ENCODE measurements at regions not wholly inside any gene's neighbourhood (a gene's known extent, or its start where the extent isn't known, plus 50 kb on each side); places are given as distances from the start of the nearest gene placed in this dataset.
"Not testable (repeated sequence)": the region's sequence is repeated elsewhere in the genome, so short reads cannot be mapped to it uniquely, and the experiment has no call there.

GRCh38 chr14:21863289-21863688 is 189.7 kb upstream of the OR4E1 start:
- DNase-seq (ENCODE audit: low read depth) = no peak
- TF ChIP-seq, protein P1, sequence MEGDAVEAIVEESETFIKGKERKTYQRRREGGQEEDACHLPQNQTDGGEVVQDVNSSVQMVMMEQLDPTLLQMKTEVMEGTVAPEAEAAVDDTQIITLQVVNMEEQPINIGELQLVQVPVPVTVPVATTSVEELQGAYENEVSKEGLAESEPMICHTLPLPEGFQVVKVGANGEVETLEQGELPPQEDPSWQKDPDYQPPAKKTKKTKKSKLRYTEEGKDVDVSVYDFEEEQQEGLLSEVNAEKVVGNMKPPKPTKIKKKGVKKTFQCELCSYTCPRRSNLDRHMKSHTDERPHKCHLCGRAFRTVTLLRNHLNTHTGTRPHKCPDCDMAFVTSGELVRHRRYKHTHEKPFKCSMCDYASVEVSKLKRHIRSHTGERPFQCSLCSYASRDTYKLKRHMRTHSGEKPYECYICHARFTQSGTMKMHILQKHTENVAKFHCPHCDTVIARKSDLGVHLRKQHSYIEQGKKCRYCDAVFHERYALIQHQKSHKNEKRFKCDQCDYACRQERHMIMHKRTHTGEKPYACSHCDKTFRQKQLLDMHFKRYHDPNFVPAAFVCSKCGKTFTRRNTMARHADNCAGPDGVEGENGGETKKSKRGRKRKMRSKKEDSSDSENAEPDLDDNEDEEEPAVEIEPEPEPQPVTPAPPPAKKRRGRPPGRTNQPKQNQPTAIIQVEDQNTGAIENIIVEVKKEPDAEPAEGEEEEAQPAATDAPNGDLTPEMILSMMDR (conservative IDR thresholded peaks at IDR 0.05; ENCODE audit: low read depth, low read length) = no peak
- no peak overlapping the region for H3K4me3 ChIP-seq (ENCODE audit: low read depth, low read length)

DNA sequence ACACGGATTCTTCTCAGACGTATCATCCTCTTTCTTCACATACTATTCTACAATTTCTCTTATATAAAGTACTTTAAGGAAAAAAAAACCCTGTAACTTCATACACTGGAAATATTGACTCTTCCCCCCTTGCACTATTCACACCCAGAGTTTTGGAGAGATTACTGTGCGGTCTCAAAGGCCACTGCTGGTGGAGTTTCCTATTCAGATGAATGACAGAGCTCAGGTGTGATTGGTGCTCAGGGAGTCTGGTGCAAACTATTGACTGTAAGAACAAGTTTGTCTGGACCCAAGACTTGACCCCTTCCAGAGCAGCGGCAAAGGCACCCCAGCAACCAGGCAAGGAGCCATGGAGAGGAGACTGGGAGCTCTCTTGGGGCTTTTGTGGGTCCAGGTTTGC is 187.5 kb upstream of the OR4E1 start:
- no peak overlapping the region for H3K4me3 ChIP-seq (ENCODE audit: low read depth, low read length)
- TF ChIP-seq, protein P1 (conservative IDR thresholded peaks at IDR 0.05; ENCODE audit: low read depth, low read length) = no peak

GRCh38 chr14:21860172-21860571 is 186.6 kb upstream of the OR4E1 start:
- TF ChIP-seq, protein P1 (conservative IDR thresholded peaks at IDR 0.05; ENCODE audit: low read depth, low read length) = peak; percentile 54
- H3K4me3 ChIP-seq (ENCODE audit: low read depth, low read length) = no peak overlapping the region
- peak; percentile 41 for DNase-seq (ENCODE audit: low read depth)

More for the DNA sequence above, 187.5 kb upstream of the OR4E1 start:
- DNase-seq (ENCODE audit: low read depth) = no peak

GRCh38 chr14:21852775-21853174 is 179.2 kb upstream of the OR4E1 start:
- TF ChIP-seq, protein P1 (conservative IDR thresholded peaks at IDR 0.05; ENCODE audit: low read depth, low read length) = no peak
- H3K4me3 ChIP-seq (ENCODE audit: low read depth, low read length) = no peak overlapping the region
- DNase-seq (ENCODE audit: low read depth) = no peak

GRCh38 chr14:21852061-21852664 is 178.5 kb upstream of the OR4E1 start:
- peak; percentile 53 for DNase-seq (ENCODE audit: low read depth)
- no peak overlapping the region for H3K4me3 ChIP-seq (ENCODE audit: low read depth, low read length)
- TF ChIP-seq, protein P1 (conservative IDR thresholded peaks at IDR 0.05; ENCODE audit: low read depth, low read length) = peak; percentile 80

DNA sequence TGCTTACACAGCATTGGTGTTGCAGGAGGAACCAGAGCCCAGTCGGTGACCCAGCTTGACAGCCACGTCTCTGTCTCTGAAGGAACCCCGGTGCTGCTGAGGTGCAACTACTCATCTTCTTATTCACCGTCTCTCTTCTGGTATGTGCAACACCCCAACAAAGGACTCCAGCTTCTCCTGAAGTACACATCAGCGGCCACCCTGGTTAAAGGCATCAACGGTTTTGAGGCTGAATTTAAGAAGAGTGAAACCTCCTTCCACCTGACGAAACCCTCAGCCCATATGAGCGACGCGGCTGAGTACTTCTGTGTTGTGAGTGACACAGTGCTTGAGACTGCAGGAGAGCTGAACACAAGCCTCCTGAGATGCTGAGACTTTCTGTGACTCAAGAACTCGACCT is 173.3 kb upstream of the OR4E1 start:
- not testable (repeated sequence) for DNase-seq (ENCODE audit: low read depth); H3K4me3 ChIP-seq (ENCODE audit: low read depth, low read length)

GRCh38 chr14:21846227-21846885 is 172.7 kb upstream of the OR4E1 start:
- H3K4me3 ChIP-seq (ENCODE audit: low read depth, low read length) = no peak overlapping the region
- TF ChIP-seq, protein P1 (conservative IDR thresholded peaks at IDR 0.05; ENCODE audit: low read depth, low read length) = peak; percentile 65
- peak; percentile 20 for DNase-seq (ENCODE audit: low read depth)

Data from choroid plexus epithelial cell (primary cell).